Spleen (tissue), 11 donors: ENCODE measurements at regions not wholly inside any gene's neighbourhood (a gene's known extent, or its start where the extent isn't known, plus 50 kb on each side); places are given as distances from the start of the nearest gene placed in this dataset.

Experiments used
- DNase-seq: peaks from one replicate; pipeline ENCODE4 v3.0.0-alpha.2; 2020
- H3K27ac ChIP-seq, 8 donors: fragments of 200-600 bp; sonication (generic) in 7 of 8; 1 replicate in 4 of 8; 2 replicates in 4 of 8; pipeline versions ENCODE4 v1.5.0 to v1.8.0; 2016 to 2021; ENCODE audit warnings: inconsistent platforms in 4 of 8, mild to moderate bottlenecking in 4 of 8, moderate library complexity in 1 of 8
- H3K27me3 ChIP-seq, 7 donors: fragments of 200-600 bp; sonication (generic) in 6 of 7; replicated peaks in 1 of 7; 1 replicate in 4 of 7; 2 replicates in 3 of 7; pipeline versions ENCODE4 v1.5.0 to v1.8.0; 2016 to 2021; ENCODE audit warnings: inconsistent platforms in 3 of 7, mild to moderate bottlenecking in 1 of 7
- H3K36me3 ChIP-seq, 6 donors: fragments of 200-600 bp; sonication (generic) in 5 of 6; 1 replicate in 4 of 6; 2 replicates in 2 of 6; pipeline versions ENCODE4 v1.5.0 to v1.8.0; 2016 to 2021; ENCODE audit warnings: inconsistent platforms in 2 of 6
- H3K4me1 ChIP-seq, 6 donors: fragments of 200-600 bp; sonication (generic) in 5 of 6; 1 replicate in 3 of 6; 2 replicates in 3 of 6; pipeline versions ENCODE4 v1.5.0 to v1.8.0; 2016 to 2021; ENCODE audit warnings: inconsistent platforms in 3 of 6
- H3K4me3 ChIP-seq, 8 donors: fragments of 200-600 bp; sonication (generic) in 7 of 8; 1 replicate in 4 of 8; 2 replicates in 4 of 8; pipeline versions ENCODE4 v1.5.0 to v1.8.0; 2016 to 2021; ENCODE audit warnings: inconsistent platforms in 4 of 8, mild to moderate bottlenecking in 4 of 8, moderate library complexity in 2 of 8
- H3K9me3 ChIP-seq, 8 donors: fragments of 200-600 bp; sonication (generic) in 7 of 8; 1 replicate in 4 of 8; 2 replicates in 4 of 8; pipeline versions ENCODE4 v1.5.0 to v1.8.0; 2016 to 2021; ENCODE audit warnings: inconsistent platforms in 4 of 8
- POLR2A ChIP-seq, 3 donors: fragments of 450-650 bp; IDR thresholded peaks; one replicate each; pipeline ENCODE4 v1.5.1; 2017; ENCODE audit warnings: antibody characterized with exemption in 3 of 3, mild to moderate bottlenecking in 1 of 3
- POLR2AphosphoS5 ChIP-seq, 3 donors: sonication (generic); formaldehyde crosslinking; IDR thresholded peaks; one replicate each; pipeline ENCODE4 v1.5.1; 2017; ENCODE audit warnings: antibody characterized with exemption in 3 of 3
- WGBS, 5 donors: extraction: QIAGEN DNeasy Blood & Tissue Kit in 3 of 5; methylation state at CpG; one replicate each; pipeline versions ENCODE4 v1.1.5 to v1.1.7; 2013 to 2018; 5-methylcytosine and 5-hydroxymethylcytosine counted together
- intact Hi-C: fragments of 100-400 bp; cut with DNase I; formaldehyde crosslinking; loops from one replicate; pipeline ENCODE4 v1.15.0; 2023; ENCODE audit warnings: low total_unique reads
- TF ChIP-seq, protein P1 (sequence below), 11 experiments: fragments of 200-600 bp in 7 of 11; fragments of 450-650 bp in 4 of 11; sonication (generic) in 4 of 11; IDR thresholded peaks in 8 of 11; conservative IDR thresholded peaks in 3 of 11; 1 replicate in 7 of 11; 2 replicates in 4 of 11; pipeline versions ENCODE4 v1.4.0 to v1.8.0; 2016 to 2021; ENCODE audit warnings: antibody characterized with exemption in 11 of 11, inconsistent platforms in 4 of 11, mild to moderate bottlenecking in 1 of 11
- donor health status: healthy with polysubstance abuse.
- donor health status: DM: no; HTN: no; CAD: no; lungs with moderate emphysema.
- donor health status: DM: no; HTN: no; CAD: no.
- donor health status: Bipolar disorder and iron deficiency.
- donor health status: healthy.
- donor health status: DM: no; HTN: no; CAD: no.
- donor health status: DM: yes; HTN: yes; CAD: no.

DNA sequence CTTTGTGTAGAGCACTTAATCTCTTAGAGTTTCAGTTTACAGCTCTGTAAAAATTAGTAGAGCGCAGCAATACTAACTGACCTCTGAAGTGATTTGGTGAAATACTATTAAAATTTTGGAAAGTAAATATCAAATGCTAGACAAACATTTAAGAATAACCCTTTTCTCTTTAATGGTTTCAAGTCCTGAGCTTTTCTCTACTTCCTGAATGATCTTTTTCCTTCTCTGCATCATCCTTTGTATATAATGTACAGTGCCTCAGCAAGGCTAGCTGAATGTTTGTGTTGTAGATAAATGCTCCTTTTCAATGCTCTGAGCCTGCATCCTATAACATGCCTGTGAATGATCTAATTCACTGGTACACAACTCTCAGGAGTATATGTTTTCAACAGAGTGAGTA is 272.9 kb downstream of the ADGRL2 start:
- no peak overlapping the region for H3K4me3 ChIP-seq
- intact Hi-C loops = no loop called here
- no peaks in the 10 kb centered on the region for H3K4me1 ChIP-seq
- WGBS, 5 donors = 82 to 98% (median 95%) methylated on average over 1 of the region's 1 CpG
- H3K9me3 ChIP-seq = no peaks in the 10 kb centered on the region
- H3K27me3 ChIP-seq = no peaks in the 10 kb centered on the region
- H3K36me3 ChIP-seq = no peaks in the 10 kb centered on the region
- no peak for DNase-seq
- TF ChIP-seq POLR2AphosphoS5 (IDR thresholded peaks at IDR 0.05) (no peak), POLR2A (IDR thresholded peaks at IDR 0.05) (no peak)
- TF ChIP-seq, protein P1, sequence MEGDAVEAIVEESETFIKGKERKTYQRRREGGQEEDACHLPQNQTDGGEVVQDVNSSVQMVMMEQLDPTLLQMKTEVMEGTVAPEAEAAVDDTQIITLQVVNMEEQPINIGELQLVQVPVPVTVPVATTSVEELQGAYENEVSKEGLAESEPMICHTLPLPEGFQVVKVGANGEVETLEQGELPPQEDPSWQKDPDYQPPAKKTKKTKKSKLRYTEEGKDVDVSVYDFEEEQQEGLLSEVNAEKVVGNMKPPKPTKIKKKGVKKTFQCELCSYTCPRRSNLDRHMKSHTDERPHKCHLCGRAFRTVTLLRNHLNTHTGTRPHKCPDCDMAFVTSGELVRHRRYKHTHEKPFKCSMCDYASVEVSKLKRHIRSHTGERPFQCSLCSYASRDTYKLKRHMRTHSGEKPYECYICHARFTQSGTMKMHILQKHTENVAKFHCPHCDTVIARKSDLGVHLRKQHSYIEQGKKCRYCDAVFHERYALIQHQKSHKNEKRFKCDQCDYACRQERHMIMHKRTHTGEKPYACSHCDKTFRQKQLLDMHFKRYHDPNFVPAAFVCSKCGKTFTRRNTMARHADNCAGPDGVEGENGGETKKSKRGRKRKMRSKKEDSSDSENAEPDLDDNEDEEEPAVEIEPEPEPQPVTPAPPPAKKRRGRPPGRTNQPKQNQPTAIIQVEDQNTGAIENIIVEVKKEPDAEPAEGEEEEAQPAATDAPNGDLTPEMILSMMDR (IDR thresholded peaks at IDR 0.05 in 8 of 11, conservative IDR thresholded peaks at IDR 0.05 in 3 of 11) = no peak
- no peak overlapping the region for H3K27ac ChIP-seq

DNA sequence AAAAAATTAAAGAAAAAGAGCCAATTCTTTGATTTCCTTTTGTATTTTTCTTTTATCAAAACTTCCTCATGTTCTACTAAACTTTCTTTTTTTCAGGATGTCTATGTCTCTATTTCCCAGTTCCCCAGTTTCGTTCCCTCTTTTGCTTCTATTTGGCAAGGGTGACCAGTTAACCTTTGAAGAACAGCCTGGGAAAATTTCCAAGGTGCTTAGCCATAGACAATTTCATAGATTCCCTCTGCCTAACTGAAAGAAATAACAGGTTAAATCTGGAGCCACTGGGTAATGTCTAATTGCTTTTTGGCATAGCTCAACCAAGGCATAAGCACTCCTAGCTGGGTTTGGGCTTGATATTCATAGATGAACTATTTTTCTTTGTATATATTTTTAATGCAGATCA is 272.3 kb downstream of the ADGRL2 start:
- no peak for DNase-seq
- Histone ChIP-seq H3K36me3 (no peaks in the 10 kb centered on the region), H3K27ac (no peak overlapping the region), H3K4me3 (no peak overlapping the region), H3K27me3 (no peaks in the 10 kb centered on the region), H3K4me1 (no peaks in the 10 kb centered on the region), H3K9me3 (no peaks in the 10 kb centered on the region)
- TF ChIP-seq POLR2A (IDR thresholded peaks at IDR 0.05) = no peak
- TF ChIP-seq, protein P1 (IDR thresholded peaks at IDR 0.05 in 8 of 11, conservative IDR thresholded peaks at IDR 0.05 in 3 of 11) = no peak
- TF ChIP-seq POLR2AphosphoS5 (IDR thresholded peaks at IDR 0.05) = no peak
- intact Hi-C loops = no loop called here
- WGBS, 5 donors = 53 to 68% (median 56%) methylated on average over 1 of the region's 1 CpG

DNA sequence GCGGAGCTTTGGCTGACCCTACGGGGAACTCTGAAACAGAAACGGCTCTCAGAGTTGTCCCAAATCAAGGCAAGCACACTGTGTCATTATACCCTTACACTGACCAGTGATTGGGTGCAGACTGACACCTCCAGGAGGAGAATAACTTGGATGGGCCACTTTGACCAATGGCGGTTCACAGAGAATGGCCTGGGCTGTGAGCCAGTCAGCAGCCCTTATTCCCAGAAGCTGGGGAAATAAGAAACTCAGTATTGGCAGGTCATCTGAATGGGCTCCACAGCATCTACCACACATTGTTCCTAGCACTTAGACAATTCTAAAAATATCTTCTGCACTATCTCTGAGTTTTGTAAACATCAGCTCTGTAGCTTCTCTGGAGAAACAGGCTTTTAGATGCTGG is 265.2 kb downstream of the ADGRL2 start:
- Histone ChIP-seq H3K36me3 (no peaks in the 10 kb centered on the region), H3K4me1 (no peaks in the 10 kb centered on the region), H3K27ac (no peak overlapping the region), H3K4me3 (no peak overlapping the region), H3K27me3 (no peaks in the 10 kb centered on the region), H3K9me3 (no peaks in the 10 kb centered on the region)
- WGBS, 5 donors = 80 to 95% (median 90%) methylated on average over 4 of the region's 4 CpGs
- TF ChIP-seq, protein P1 (IDR thresholded peaks at IDR 0.05 in 8 of 11, conservative IDR thresholded peaks at IDR 0.05 in 3 of 11) = no peak
- TF ChIP-seq POLR2A (IDR thresholded peaks at IDR 0.05) (no peak), POLR2AphosphoS5 (IDR thresholded peaks at IDR 0.05) (no peak)
- intact Hi-C loops = no loop called here
- no peak for DNase-seq

DNA sequence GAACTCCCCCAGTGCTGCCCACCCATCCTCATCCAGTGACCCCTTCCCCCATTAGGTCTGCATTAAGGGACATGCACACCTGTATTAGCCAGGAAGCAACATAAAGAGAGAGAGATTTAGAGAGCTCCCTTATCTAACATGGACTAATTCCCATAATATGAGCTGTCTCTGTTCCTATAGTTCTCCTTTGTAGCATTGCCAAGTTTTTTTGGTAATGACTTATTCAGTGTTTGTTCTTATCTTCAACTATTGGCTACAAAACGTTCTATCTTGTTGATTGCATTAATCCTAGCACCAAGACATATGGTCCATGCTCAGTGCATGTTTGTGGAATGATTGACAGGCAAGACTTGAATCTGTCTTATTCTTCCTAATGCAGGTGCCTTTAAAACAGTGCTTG is 264.0 kb downstream of the ADGRL2 start:
- H3K9me3 ChIP-seq = no peaks in the 10 kb centered on the region
- no peaks in the 10 kb centered on the region for H3K4me1 ChIP-seq
- H3K36me3 ChIP-seq = no peaks in the 10 kb centered on the region
- no peak overlapping the region for H3K27ac ChIP-seq
- no peaks in the 10 kb centered on the region for H3K27me3 ChIP-seq
- 18 to 49% (median 39%) methylated on average over 1 of the region's 1 CpG for WGBS, 5 donors
- intact Hi-C loops = no loop called here
- TF ChIP-seq POLR2A (IDR thresholded peaks at IDR 0.05) (no peak), POLR2AphosphoS5 (IDR thresholded peaks at IDR 0.05) (no peak)
- TF ChIP-seq, protein P1 (IDR thresholded peaks at IDR 0.05 in 8 of 11, conservative IDR thresholded peaks at IDR 0.05 in 3 of 11) = no peak
- no peak for DNase-seq
- H3K4me3 ChIP-seq = no peak overlapping the region
